Left lung (tissue), 4 donors: ENCODE measurements at regions not wholly inside any gene's neighbourhood (a gene's known extent, or its start where the extent isn't known, plus 50 kb on each side); places are given as distances from the start of the nearest gene placed in this dataset.

Experiments
- ATAC-seq: fragments of 200-7000 bp; cut with Tn5 transposase; one replicate; pipeline ENCODE4 v1.9.1; 2020; ENCODE audit warnings: moderate library complexity
- DNase-seq, 4 donors: peaks; one replicate each; pipeline ENCODE4 v3.0.0-alpha.2; 2013 to 2020
- H3K27ac ChIP-seq, 2 donors: fragments of 200-600 bp; sonication (generic) in 1 of 2; one replicate each; pipeline versions ENCODE4 v1.5.0 to v1.8.0; 2020 to 2021
- H3K27me3 ChIP-seq, 2 donors: fragments of 200-600 bp; sonication (generic) in 1 of 2; one replicate each; pipeline versions ENCODE4 v1.5.0 to v1.8.0; 2020 to 2021
- H3K36me3 ChIP-seq, 2 donors: fragments of 200-600 bp; sonication (generic) in 1 of 2; one replicate each; pipeline versions ENCODE4 v1.5.0 to v1.8.0; 2020 to 2021
- H3K4me1 ChIP-seq, 2 donors: fragments of 200-600 bp; one replicate each; pipeline ENCODE4 v1.8.0; 2021
- H3K4me3 ChIP-seq, 2 donors: fragments of 200-600 bp; sonication (generic) in 1 of 2; one replicate each; pipeline versions ENCODE4 v1.5.0 to v1.8.0; 2020 to 2021; ENCODE audit warnings: mild to moderate bottlenecking in 1 of 2
- H3K9me3 ChIP-seq, 2 donors: fragments of 200-600 bp; sonication (generic) in 1 of 2; one replicate each; pipeline versions ENCODE4 v1.5.0 to v1.8.0; 2020 to 2021
- CTCF ChIP-seq, 2 donors: fragments of 200-600 bp; sonication (generic) in 1 of 2; IDR thresholded peaks; one replicate each; pipeline versions ENCODE4 v1.5.0 to v1.8.0; 2021; ENCODE audit warnings: antibody characterized with exemption in 2 of 2
- intact Hi-C, 2 donors: fragments of 100-400 bp; cut with DNase I; formaldehyde crosslinking; loops; one replicate each; pipeline versions ENCODE4 v1.11.2 to v1.14.2; 2022
- donor health status: DM: no; HTN: yes; CAD: no.
- donor health status: DM: no; HTN: no; CAD: no.

DNA sequence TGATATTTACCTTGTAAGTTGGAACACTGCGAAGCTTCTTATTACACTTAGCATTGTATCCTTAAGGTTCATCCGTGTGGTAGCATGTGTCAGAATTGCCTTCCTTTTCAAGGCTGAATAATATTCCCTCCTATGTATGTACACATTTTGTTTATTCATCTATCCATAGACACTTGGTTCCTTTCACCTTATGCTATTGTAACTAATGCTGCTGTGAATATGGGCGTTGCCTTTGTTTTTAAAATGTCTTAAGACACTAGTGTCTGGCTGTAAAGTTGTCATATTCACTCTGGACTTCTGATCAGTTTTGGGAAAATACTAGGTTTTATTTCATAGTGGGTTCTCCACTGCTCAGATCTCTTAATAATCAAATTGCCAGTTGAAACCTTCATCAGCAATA is 383.3 kb upstream of the PRR16 start:
- DNase-seq: no peak
- intact Hi-C loops: no loop called here
- no peak for TF ChIP-seq CTCF (IDR thresholded peaks at IDR 0.05)
- H3K4me3 ChIP-seq: no peak overlapping the region
- no peaks in the 10 kb centered on the region for H3K27me3 ChIP-seq
- ATAC-seq: no peak
- no peaks in the 10 kb centered on the region for H3K9me3 ChIP-seq
- no peaks in the 10 kb centered on the region for H3K4me1 ChIP-seq
- H3K27ac ChIP-seq: no peak overlapping the region
- H3K36me3 ChIP-seq: no peaks in the 10 kb centered on the region

DNA sequence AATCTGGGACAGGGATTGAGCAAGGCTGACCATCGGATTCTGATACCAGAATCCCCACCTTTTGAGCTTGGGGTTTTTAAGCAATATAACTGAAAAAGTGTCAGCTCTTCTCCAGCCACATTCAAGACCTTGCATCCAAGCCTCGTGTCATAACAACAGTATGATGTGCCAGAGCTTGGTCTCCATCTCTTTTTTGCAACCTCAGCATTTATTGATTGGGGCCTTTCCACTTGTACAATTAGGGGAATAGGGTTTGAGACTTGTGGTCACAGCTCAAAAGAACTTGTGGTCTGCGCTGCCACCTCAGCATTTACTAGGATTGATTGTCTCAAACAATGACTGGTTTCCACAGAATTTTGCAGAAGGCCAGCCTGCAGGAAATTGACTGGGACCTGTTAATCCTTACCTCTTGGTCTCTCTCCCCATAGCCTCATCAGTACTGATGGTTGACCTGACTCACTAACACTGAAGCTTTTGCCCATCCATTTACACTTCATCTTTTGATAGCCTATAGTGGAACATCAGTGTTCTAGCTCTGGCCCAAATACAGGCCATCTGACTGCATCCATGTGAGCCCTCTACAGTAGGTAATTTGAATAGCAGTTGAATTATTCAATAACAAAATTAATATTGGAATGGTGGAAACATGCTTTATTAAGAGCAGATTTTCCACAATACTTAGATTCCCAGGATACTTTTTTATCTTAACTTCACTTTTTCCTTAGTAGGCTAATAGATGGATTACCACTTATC is 381.6 kb upstream of the PRR16 start:
- ATAC-seq (no peak), DNase-seq (no peak)
- no peaks in the 10 kb centered on the region for H3K27me3 ChIP-seq
- intact Hi-C loops: no loop called here
- no peaks in the 10 kb centered on the region for H3K36me3 ChIP-seq
- no peak overlapping the region for H3K27ac ChIP-seq
- no peaks in the 10 kb centered on the region for H3K4me1 ChIP-seq
- TF ChIP-seq CTCF (IDR thresholded peaks at IDR 0.05): no peak
- no peaks in the 10 kb centered on the region for H3K9me3 ChIP-seq
- no peak overlapping the region for H3K4me3 ChIP-seq

DNA sequence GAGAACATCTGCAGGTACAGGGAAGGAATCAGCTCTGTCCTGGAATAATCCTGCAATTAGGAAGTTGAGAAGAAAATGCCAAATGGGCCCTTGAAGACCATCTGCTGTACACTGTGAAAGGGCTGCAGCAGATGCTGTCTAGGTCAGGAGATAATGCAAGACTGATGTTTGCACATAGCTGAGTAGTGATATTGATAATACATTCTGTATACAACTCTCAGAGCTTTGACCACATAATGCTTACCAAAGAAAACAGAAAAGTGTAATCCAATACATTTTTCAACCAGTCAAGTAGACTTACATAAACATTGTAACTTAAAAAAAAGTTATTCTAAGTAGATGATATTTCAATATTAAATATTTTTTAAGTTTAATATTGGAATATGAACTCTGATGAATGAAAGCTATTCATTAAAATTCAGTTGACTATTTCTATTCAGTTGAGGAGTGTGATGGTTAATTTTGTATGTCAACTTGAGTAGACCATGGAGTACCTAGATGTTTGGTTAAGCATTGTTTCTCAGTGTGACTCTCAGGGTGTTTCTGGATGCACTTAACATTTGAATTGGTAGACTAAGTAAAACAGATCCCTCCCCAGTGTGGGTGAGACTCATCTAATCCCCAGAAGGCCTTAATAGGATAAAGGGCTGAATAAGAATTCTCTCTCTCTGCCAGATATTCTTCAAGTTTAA is 380.1 kb upstream of the PRR16 start:
- no peaks in the 10 kb centered on the region for H3K9me3 ChIP-seq
- H3K36me3 ChIP-seq: no peaks in the 10 kb centered on the region
- no peak overlapping the region for H3K4me3 ChIP-seq
- H3K4me1 ChIP-seq: peaks cover 0 to 15% of the 10 kb centered on the region in 2 donors
- ATAC-seq (no peak), DNase-seq (no peak)
- no peak overlapping the region for H3K27ac ChIP-seq
- TF ChIP-seq CTCF (IDR thresholded peaks at IDR 0.05): no peak
- intact Hi-C loops: no loop called here
- H3K27me3 ChIP-seq: no peaks in the 10 kb centered on the region

DNA sequence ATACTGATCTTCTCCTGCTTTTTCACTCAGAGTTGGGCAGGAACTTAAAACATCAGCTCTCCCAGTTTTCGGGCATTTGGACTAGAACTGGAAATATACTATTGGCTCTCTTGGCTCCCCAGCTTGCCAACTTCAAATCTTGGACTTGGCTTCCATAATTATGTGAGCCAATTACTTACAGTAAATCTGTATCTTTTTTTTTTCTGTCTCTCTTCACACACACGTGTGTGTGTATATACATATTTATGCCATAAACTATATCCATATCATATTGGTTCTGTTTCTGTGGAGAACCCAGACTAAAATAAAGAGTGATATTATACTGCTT is 379.6 kb upstream of the PRR16 start:
- DNase-seq: no peak
- no peak for ATAC-seq
- Histone ChIP-seq H3K27ac (no peak overlapping the region), H3K27me3 (no peaks in the 10 kb centered on the region), H3K9me3 (no peaks in the 10 kb centered on the region), H3K4me3 (no peak overlapping the region), H3K36me3 (no peaks in the 10 kb centered on the region), H3K4me1 (peaks cover 0 to 16% of the 10 kb centered on the region in 2 donors)
- no peak for TF ChIP-seq CTCF (IDR thresholded peaks at IDR 0.05)
- intact Hi-C loops: no loop called here

- Histone ChIP-seq H3K4me1 (peaks cover 0 to 16% of the 10 kb centered on the region in 2 donors), H3K9me3 (no peaks in the 10 kb centered on the region), H3K36me3 (no peaks in the 10 kb centered on the region), H3K27me3 (no peaks in the 10 kb centered on the region), H3K4me3 (no peak overlapping the region), H3K27ac (no peak overlapping the region)
- ATAC-seq (no peak), DNase-seq (no peak)
- no peak for TF ChIP-seq CTCF (IDR thresholded peaks at IDR 0.05)
- intact Hi-C loops: no loop called here
These were observed 378.0 kb upstream of the PRR16 start for GRCh38 chr5:120086081-120086480.
